Suprapubic skin (tissue), 4 donors: ENCODE measurements at regions not wholly inside any gene's neighbourhood (a gene's known extent, or its start where the extent isn't known, plus 50 kb on each side); places are given as distances from the start of the nearest gene placed in this dataset.

Experiments used
- DNase-seq, 2 donors: peaks; one replicate each; pipeline ENCODE4 v3.0.0-alpha.2; 2019; ENCODE audit warnings: low spot score in 2 of 2
- H3K27ac ChIP-seq: fragments of 200-600 bp; sonication (generic); one replicate; pipeline ENCODE4 v1.5.1; 2019
- H3K27me3 ChIP-seq: fragments of 200-600 bp; sonication (generic); one replicate; pipeline ENCODE4 v1.5.1; 2019
- H3K36me3 ChIP-seq: fragments of 200-600 bp; sonication (generic); one replicate; pipeline ENCODE4 v1.5.1; 2019
- H3K4me1 ChIP-seq: fragments of 200-600 bp; sonication (generic); one replicate; pipeline ENCODE4 v1.5.1; 2019
- H3K4me3 ChIP-seq: fragments of 200-600 bp; sonication (generic); one replicate; pipeline ENCODE4 v1.5.1; 2019; ENCODE audit warnings: mild to moderate bottlenecking
- H3K9me3 ChIP-seq: fragments of 200-600 bp; sonication (generic); one replicate; pipeline ENCODE4 v1.5.1; 2019
- EP300 ChIP-seq: sonication (generic); formaldehyde crosslinking; IDR thresholded peaks from one replicate; pipeline ENCODE4 v1.6.1; 2017; ENCODE audit warnings: antibody characterized with exemption
- POLR2A ChIP-seq, 2 donors: fragments of 450-650 bp; IDR thresholded peaks; one replicate each; pipeline ENCODE4 v1.6.1; 2017; ENCODE audit warnings: antibody characterized with exemption in 2 of 2, mild to moderate bottlenecking in 2 of 2, moderate library complexity in 2 of 2
- POLR2AphosphoS5 ChIP-seq, 3 donors: sonication (generic); formaldehyde crosslinking; IDR thresholded peaks; one replicate each; pipeline ENCODE4 v1.6.1; 2017; ENCODE audit warnings: antibody characterized with exemption in 3 of 3
- WGBS: methylation state at CpG from one replicate; pipeline ENCODE4 v1.1.5; 2018; 5-methylcytosine and 5-hydroxymethylcytosine counted together
- TF ChIP-seq, protein P1 (sequence below), 2 donors: fragments of 200-600 bp in 1 of 2; fragments of 450-650 bp in 1 of 2; sonication (generic) in 1 of 2; IDR thresholded peaks; one replicate each; pipeline ENCODE4 v1.5.1; 2016 to 2019; ENCODE audit warnings: antibody characterized with exemption in 2 of 2, mild to moderate bottlenecking in 1 of 2, moderate library complexity in 1 of 2

DNA sequence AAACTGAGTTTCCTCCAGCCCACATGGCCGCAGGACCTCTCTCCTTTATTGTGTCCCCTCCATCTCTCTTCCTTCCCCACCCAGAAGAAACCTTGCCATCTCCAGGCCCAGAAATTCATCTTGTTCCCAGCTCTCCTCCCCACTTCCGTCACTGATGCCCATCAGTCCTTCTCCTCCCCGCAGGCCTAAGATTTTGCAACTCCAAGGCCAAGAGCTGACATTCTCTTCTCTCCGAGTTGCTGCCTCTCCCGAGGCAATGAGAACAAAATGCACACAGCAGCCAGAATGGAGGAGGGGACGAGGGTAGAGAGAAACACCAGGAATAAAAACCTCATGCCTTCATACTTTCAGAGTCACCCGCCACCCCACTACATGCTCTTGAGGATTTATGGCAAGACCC, 526.5 kb upstream of the PROK2 start:
- no peak for DNase-seq
- Histone ChIP-seq H3K36me3 (no peaks in the 10 kb centered on the region), H3K4me3 (no peak overlapping the region), H3K27ac (no peak overlapping the region), H3K27me3 (no peaks in the 10 kb centered on the region), H3K4me1 (peaks cover 21% of the 10 kb centered on the region), H3K9me3 (no peaks in the 10 kb centered on the region)
- TF ChIP-seq POLR2AphosphoS5 (IDR thresholded peaks at IDR 0.05): no peak
- TF ChIP-seq, protein P1, sequence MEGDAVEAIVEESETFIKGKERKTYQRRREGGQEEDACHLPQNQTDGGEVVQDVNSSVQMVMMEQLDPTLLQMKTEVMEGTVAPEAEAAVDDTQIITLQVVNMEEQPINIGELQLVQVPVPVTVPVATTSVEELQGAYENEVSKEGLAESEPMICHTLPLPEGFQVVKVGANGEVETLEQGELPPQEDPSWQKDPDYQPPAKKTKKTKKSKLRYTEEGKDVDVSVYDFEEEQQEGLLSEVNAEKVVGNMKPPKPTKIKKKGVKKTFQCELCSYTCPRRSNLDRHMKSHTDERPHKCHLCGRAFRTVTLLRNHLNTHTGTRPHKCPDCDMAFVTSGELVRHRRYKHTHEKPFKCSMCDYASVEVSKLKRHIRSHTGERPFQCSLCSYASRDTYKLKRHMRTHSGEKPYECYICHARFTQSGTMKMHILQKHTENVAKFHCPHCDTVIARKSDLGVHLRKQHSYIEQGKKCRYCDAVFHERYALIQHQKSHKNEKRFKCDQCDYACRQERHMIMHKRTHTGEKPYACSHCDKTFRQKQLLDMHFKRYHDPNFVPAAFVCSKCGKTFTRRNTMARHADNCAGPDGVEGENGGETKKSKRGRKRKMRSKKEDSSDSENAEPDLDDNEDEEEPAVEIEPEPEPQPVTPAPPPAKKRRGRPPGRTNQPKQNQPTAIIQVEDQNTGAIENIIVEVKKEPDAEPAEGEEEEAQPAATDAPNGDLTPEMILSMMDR (IDR thresholded peaks at IDR 0.05): no peak
- TF ChIP-seq EP300: no peak
- no peak for TF ChIP-seq POLR2A (IDR thresholded peaks at IDR 0.05)
- WGBS: 86% methylated on average over 7 of the region's 7 CpGs

DNA sequence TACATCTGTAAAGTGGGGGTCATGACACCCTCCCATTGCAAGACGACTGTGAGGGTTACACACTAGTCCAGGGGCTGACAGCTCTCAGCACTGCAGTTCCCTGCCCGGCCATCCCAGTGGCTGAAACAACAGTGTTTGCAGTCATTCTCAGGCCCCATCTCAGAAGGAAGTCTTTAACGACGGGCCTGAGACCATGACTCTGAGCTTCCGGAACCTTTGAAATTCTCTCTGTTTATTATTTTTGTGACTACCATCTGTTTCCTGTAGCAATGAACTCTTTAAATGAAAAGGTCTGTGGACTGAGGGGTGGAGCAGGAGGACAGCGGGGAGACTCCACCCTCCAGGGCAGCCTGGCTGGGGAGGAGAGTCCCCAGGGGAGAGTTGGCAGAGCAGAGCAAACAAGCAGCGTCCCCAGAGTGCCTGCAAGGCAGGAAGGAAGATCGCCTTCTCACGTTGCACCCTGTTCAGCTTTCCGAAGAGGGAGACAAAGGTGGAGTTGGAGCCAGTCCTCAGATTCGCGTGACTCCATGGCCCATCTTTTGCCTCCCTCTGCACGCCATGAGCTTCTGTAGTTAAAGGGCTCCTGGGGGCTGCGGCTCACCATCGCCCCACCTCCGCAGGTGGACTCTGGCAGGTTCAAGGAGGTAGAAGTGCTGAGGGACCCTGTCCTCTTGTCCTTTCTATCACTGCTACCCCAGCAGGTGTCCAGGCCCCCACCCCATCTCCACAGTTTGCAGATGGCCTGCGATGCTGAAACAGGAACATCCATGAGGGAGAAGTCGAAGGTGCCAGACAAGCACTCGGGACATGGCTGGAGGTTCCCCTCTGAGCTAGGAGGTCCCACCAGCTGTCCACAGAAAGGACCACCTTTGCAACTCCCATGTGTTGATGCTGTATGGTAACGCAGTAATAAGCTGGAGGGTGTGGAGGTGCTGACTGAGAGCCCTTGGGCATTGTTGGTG, 525.8 kb upstream of the PROK2 start:
- Histone ChIP-seq H3K36me3 (no peaks in the 10 kb centered on the region), H3K27ac (peak overlapping the region; percentile 23), H3K9me3 (no peaks in the 10 kb centered on the region), H3K27me3 (no peaks in the 10 kb centered on the region), H3K4me3 (no peak overlapping the region), H3K4me1 (peaks cover 21% of the 10 kb centered on the region)
- DNase-seq: no peak
- TF ChIP-seq, protein P1 (IDR thresholded peaks at IDR 0.05): no peak
- TF ChIP-seq EP300 (no peak), POLR2A (IDR thresholded peaks at IDR 0.05) (no peak), POLR2AphosphoS5 (IDR thresholded peaks at IDR 0.05) (no peak)
- 58% methylated on average over 19 of the region's 20 CpGs for WGBS

DNA sequence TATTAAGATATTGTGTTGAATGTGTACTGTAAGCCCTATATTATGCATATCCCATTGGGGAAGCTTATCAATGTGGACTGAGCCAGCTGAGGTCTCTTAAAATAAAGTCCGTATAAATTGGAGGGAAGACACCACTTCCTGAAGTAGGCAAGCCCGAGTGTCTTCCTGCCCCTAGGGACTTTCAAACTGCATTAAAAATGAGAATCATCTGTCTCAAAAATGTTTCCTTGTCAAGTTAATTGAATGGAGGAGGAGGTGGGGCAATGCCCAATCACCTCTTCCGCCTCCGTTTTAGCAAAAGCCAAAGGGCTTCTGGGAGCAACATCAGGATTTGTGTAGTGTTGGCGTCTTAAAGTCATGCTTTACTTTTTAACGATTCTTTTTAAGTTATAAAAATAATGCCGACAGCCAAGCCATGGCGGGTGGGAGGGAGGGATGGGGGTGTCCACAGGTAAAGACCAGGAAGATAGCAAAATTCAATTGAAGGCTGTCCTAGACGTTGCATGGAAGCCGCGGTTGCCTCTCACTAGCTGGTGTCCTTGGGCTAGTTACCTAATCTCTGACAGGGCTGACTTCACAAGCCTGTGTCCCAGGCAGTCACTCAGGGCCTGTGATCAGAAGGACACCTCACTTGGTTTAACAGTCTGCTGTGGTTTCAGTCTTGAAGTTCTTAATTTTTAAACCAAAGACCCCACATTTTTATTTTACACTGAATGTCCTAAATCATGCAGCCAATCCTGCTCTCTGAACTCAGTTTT, 524.9 kb upstream of the PROK2 start:
- no peaks in the 10 kb centered on the region for H3K36me3 ChIP-seq
- 59% methylated on average over 11 of the region's 11 CpGs for WGBS
- peaks cover 21% of the 10 kb centered on the region for H3K4me1 ChIP-seq
- H3K27me3 ChIP-seq: no peaks in the 10 kb centered on the region
- H3K9me3 ChIP-seq: no peaks in the 10 kb centered on the region
- H3K27ac ChIP-seq: no peak overlapping the region
- TF ChIP-seq POLR2A (IDR thresholded peaks at IDR 0.05) (no peak), EP300 (no peak), POLR2AphosphoS5 (IDR thresholded peaks at IDR 0.05) (no peak)
- TF ChIP-seq, protein P1 (IDR thresholded peaks at IDR 0.05): no peak
- H3K4me3 ChIP-seq: no peak overlapping the region
- DNase-seq: no peak

DNA sequence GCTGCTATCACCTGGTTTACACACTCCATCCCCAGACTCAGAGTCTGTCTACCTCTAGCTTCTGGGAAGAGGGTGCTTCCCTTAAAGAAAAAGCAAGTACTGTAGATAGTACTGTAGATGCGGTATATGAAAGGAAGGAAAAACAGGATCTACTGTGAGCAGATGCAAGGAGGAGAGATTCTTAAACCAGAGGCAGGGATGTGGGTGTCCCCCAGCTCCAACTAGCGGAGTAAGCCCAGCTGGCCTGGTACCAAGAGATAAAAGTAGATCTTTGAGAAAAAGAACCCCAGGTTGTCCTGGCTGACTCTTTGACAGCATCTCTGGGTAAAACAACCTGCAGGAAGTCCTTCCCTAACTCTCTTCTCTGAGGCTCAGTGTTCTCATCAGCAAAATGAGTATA, 523.7 kb upstream of the PROK2 start:
- TF ChIP-seq POLR2AphosphoS5 (IDR thresholded peaks at IDR 0.05): no peak
- TF ChIP-seq POLR2A (IDR thresholded peaks at IDR 0.05): no peak
- TF ChIP-seq EP300: no peak
- TF ChIP-seq, protein P1 (IDR thresholded peaks at IDR 0.05): no peak
- Histone ChIP-seq H3K27me3 (no peaks in the 10 kb centered on the region), H3K27ac (no peak overlapping the region)

More for the DNA sequence above, 523.7 kb upstream of the PROK2 start:
- Histone ChIP-seq H3K4me1 (peaks cover 21% of the 10 kb centered on the region), H3K36me3 (no peaks in the 10 kb centered on the region), H3K9me3 (no peaks in the 10 kb centered on the region), H3K4me3 (no peak overlapping the region)
- no peak for DNase-seq
- WGBS: 90% methylated on average over 2 of the region's 2 CpGs
